Astrocyte of the spinal cord (primary cell): ENCODE measurements at regions not wholly inside any gene's neighbourhood (a gene's known extent, or its start where the extent isn't known, plus 50 kb on each side); places are given as distances from the start of the nearest gene placed in this dataset.

Source experiments
- DNase-seq: peaks from one replicate; pipeline ENCODE4 v3.0.0; 2011; ENCODE audit warnings: low read depth, low spot score
- H3K4me3 ChIP-seq: 2 replicates; pipeline ENCODE4 v1.5.1; 2011; ENCODE audit warnings: low read depth, mild to moderate bottlenecking, low read length, moderate library complexity
- CTCF ChIP-seq: IDR thresholded peaks from 2 replicates; pipeline ENCODE4 v1.5.1; 2012; ENCODE audit warnings: low read depth, mild to moderate bottlenecking, low read length, inconsistent platforms
- in situ Hi-C: cut with HindIII; loops from 2 replicates; pipeline ENCODE4 v1.10.0; 2017; ENCODE audit warnings: low sequenced_read_pairs

DNA sequence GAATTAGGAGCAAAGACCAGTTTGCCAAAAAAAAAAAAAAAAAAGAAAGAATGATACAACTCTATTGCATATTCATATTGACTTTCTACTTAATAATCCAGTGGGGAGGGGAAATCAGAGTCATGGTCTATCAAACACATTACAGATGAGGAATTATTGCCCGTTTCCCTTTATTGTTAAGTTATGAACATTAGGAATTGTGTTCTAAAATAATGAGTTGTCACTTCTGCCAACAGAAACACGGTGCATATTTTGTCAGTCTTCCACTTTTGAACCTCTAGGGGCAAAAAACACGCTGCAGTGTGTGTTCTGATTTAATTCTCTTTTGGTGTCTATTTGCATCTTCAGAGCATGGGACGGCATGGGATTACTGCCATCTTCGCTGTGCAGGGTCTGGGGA lies 115.7 kb upstream of the RHOBTB1 start:
- H3K4me3 ChIP-seq: no peak overlapping the region
- in situ Hi-C loops: no loop called here
- TF ChIP-seq CTCF: no peak
- DNase-seq: no peak

- no peak for TF ChIP-seq CTCF
- in situ Hi-C loops: no loop called here
- no peak for DNase-seq
- H3K4me3 ChIP-seq: no peak overlapping the region
These were observed 108.7 kb upstream of the RHOBTB1 start for GRCh38 chr10:61052469-61053205.

GRCh38 chr10:61051344-61051743 lies 107.4 kb upstream of the RHOBTB1 start:
- H3K4me3 ChIP-seq: no peak overlapping the region
- in situ Hi-C loops: no loop called here
- no peak for DNase-seq
- TF ChIP-seq CTCF: no peak

- in situ Hi-C loops: no loop called here
- no peak for TF ChIP-seq CTCF
- DNase-seq: no peak
- H3K4me3 ChIP-seq: no peak overlapping the region
These were observed 106.2 kb upstream of the RHOBTB1 start for GRCh38 chr10:61050120-61050745.

- no peak for DNase-seq
- in situ Hi-C loops: no loop called here
- no peak overlapping the region for H3K4me3 ChIP-seq
- TF ChIP-seq CTCF: no peak
These were observed 105.4 kb upstream of the RHOBTB1 start for GRCh38 chr10:61049386-61049785.

GRCh38 chr10:61047788-61048560 lies 104.0 kb upstream of the RHOBTB1 start:
- no peak for DNase-seq
- H3K4me3 ChIP-seq: no peak overlapping the region
- in situ Hi-C loops: no loop called here
- TF ChIP-seq CTCF: no peak
